HEK293 (cell line): ENCODE measurements at regions not wholly inside any gene's neighbourhood (a gene's known extent, or its start where the extent isn't known, plus 50 kb on each side); places are given as distances from the start of the nearest gene placed in this dataset.

Source experiments
- CTCF ChIA-PET: fragments of 350-600 bp; formaldehyde crosslinking; extraction: SDS; loops from one replicate; lab custom pipeline; 2021; ENCODE audit warnings: antibody characterized with exemption; lab: Yijun Ruan, JAX
- POLR2A ChIA-PET: fragments of 300-600 bp; formaldehyde crosslinking; extraction: SDS; loops from one replicate; lab custom pipeline; 2020; ENCODE audit warnings: antibody characterized with exemption, inconsistent platforms; lab: Yijun Ruan, JAX
- H3K27ac ChIP-seq: fragments of 200-500 bp; sonication (Bioruptor generic); 2 replicates; pipeline ENCODE4 v1.5.1; 2014; ENCODE audit warnings: low read depth, low read length, control low read depth, inconsistent platforms; ENCODE audit errors: extremely low read depth
- H3K36me3 ChIP-seq, 2 experiments: fragments of 200-500 bp in 1 of 2; sonication (Bioruptor generic) in 1 of 2; 1 replicate in 1 of 2; 2 replicates in 1 of 2; pipeline ENCODE4 v1.5.1; 2014 to 2017; ENCODE audit warnings: inconsistent platforms in 2 of 2, low read length in 2 of 2; ENCODE audit not compliant: control insufficient read depth in 2 of 2, insufficient read depth in 1 of 2
- H3K4me1 ChIP-seq: fragments of 200-500 bp; sonication (Bioruptor generic); 2 replicates; pipeline ENCODE4 v1.5.1; 2014; ENCODE audit warnings: mild to moderate bottlenecking, low read length, inconsistent platforms; ENCODE audit not compliant: control insufficient read depth, insufficient read depth
- H3K4me3 ChIP-seq: 2 replicates; pipeline ENCODE4 v1.5.1; 2011; ENCODE audit warnings: low read depth, mild to moderate bottlenecking, control low read depth, low read length, moderate library complexity
- H3K9me3 ChIP-seq: fragments of 200-500 bp; sonication (Bioruptor generic); 2 replicates; pipeline ENCODE4 v1.5.1; 2014; ENCODE audit warnings: low read depth, low read length, inconsistent platforms; ENCODE audit not compliant: control insufficient read depth, insufficient read depth
- ATF2 ChIP-seq: fragments of 450-650 bp; formaldehyde crosslinking; IDR thresholded peaks from 2 replicates; pipeline ENCODE4 v1.5.1; 2016; ENCODE audit warnings: missing biosample characterization, missing genetic modification characterization, low read depth
- GFI1B ChIP-seq: fragments of 450-650 bp; formaldehyde crosslinking; IDR thresholded peaks from 2 replicates; pipeline ENCODE4 v1.5.1; 2016; ENCODE audit warnings: missing biosample characterization, missing genetic modification characterization
- HOXC10 ChIP-seq: sonication (generic); formaldehyde crosslinking; IDR thresholded peaks from 2 replicates; pipeline ENCODE4 v1.8.1; 2023; ENCODE audit warnings: mild to moderate bottlenecking, missing genetic modification reagents
- IKZF3 ChIP-seq: fragments of 450-650 bp; IDR thresholded peaks from 2 replicates; pipeline ENCODE4 v1.5.0; 2018; ENCODE audit warnings: missing biosample characterization, mild to moderate bottlenecking, missing genetic modification characterization, moderate library complexity
- KLF10 ChIP-seq: fragments of 450-650 bp; IDR thresholded peaks from 2 replicates; pipeline ENCODE4 v1.5.1; 2018; ENCODE audit warnings: missing biosample characterization, mild to moderate bottlenecking, missing genetic modification characterization
- KLF16 ChIP-seq: fragments of 450-650 bp; formaldehyde crosslinking; IDR thresholded peaks from 2 replicates; pipeline ENCODE4 v1.5.1; 2017; ENCODE audit warnings: missing biosample characterization, missing genetic modification characterization
- PRDM6 ChIP-seq: fragments of 450-650 bp; formaldehyde crosslinking; IDR thresholded peaks from 2 replicates; pipeline ENCODE4 v1.5.1; 2017; ENCODE audit warnings: missing biosample characterization, missing genetic modification characterization
- SCRT2 ChIP-seq: fragments of 450-650 bp; formaldehyde crosslinking; IDR thresholded peaks from 2 replicates; pipeline ENCODE4 v1.5.1; 2016; ENCODE audit warnings: missing biosample characterization, missing genetic modification characterization
- SP2 ChIP-seq: fragments of 450-650 bp; formaldehyde crosslinking; IDR thresholded peaks from 2 replicates; pipeline ENCODE4 v1.5.1; 2016; ENCODE audit warnings: missing biosample characterization, missing genetic modification characterization
- TRIM28 ChIP-seq: IDR thresholded peaks from 2 replicates; pipeline ENCODE4 v1.6.1; 2011; ENCODE audit warnings: low read length, control low read depth, borderline replicate concordance
- ZBTB1 ChIP-seq: fragments of 450-650 bp; formaldehyde crosslinking; IDR thresholded peaks from 2 replicates; pipeline ENCODE4 v1.5.1; 2016; ENCODE audit warnings: missing biosample characterization, missing genetic modification characterization
- ZBTB17 ChIP-seq: fragments of 450-650 bp; formaldehyde crosslinking; IDR thresholded peaks from 2 replicates; pipeline ENCODE4 v1.5.1; 2016; ENCODE audit warnings: missing biosample characterization, missing genetic modification characterization
- ZFHX2 ChIP-seq: fragments of 450-650 bp; formaldehyde crosslinking; conservative IDR thresholded peaks from 2 replicates; pipeline ENCODE4 v1.5.1; 2016; ENCODE audit warnings: missing biosample characterization, missing genetic modification characterization
- ZFP37 ChIP-seq: fragments of 450-650 bp; formaldehyde crosslinking; IDR thresholded peaks from 2 replicates; pipeline ENCODE4 v1.5.1; 2016; ENCODE audit warnings: missing biosample characterization, missing genetic modification characterization
- ZNF169 ChIP-seq: fragments of 450-650 bp; formaldehyde crosslinking; IDR thresholded peaks from 2 replicates; pipeline ENCODE4 v1.5.1; 2016; ENCODE audit warnings: missing biosample characterization, missing genetic modification characterization
- ZNF2 ChIP-seq: fragments of 450-650 bp; formaldehyde crosslinking; IDR thresholded peaks from 2 replicates; pipeline ENCODE4 v1.5.1; 2016; ENCODE audit warnings: missing biosample characterization, missing genetic modification characterization
- ZNF335 ChIP-seq: fragments of 450-650 bp; formaldehyde crosslinking; conservative IDR thresholded peaks from 2 replicates; pipeline ENCODE4 v1.5.1; 2016; ENCODE audit warnings: missing biosample characterization, missing genetic modification characterization
- ZNF341 ChIP-seq: fragments of 450-650 bp; formaldehyde crosslinking; IDR thresholded peaks from 2 replicates; pipeline ENCODE4; 2016; ENCODE audit warnings: low read depth, missing biosample characterization, missing genetic modification characterization
- ZNF366 ChIP-seq: fragments of 450-650 bp; formaldehyde crosslinking; conservative IDR thresholded peaks from 2 replicates; pipeline ENCODE4 v1.5.1; 2016; ENCODE audit warnings: missing biosample characterization, missing genetic modification characterization
- ZNF37A ChIP-seq: fragments of 450-650 bp; IDR thresholded peaks from 2 replicates; pipeline ENCODE4 v1.5.1; 2018; ENCODE audit warnings: missing biosample characterization, missing genetic modification characterization
- ZNF391 ChIP-seq: fragments of 450-650 bp; formaldehyde crosslinking; IDR thresholded peaks from 2 replicates; pipeline ENCODE4 v1.5.1; 2016; ENCODE audit warnings: low read depth, missing biosample characterization, missing genetic modification characterization, borderline replicate concordance
- ZNF394 ChIP-seq: fragments of 450-650 bp; formaldehyde crosslinking; IDR thresholded peaks from 2 replicates; pipeline ENCODE4 v1.5.1; 2016; ENCODE audit warnings: missing biosample characterization, missing genetic modification characterization, mild to moderate bottlenecking, moderate library complexity, borderline replicate concordance
- ZNF596 ChIP-seq: fragments of 450-650 bp; IDR thresholded peaks from 2 replicates; pipeline ENCODE4 v1.5.0; 2018; ENCODE audit warnings: missing biosample characterization, mild to moderate bottlenecking, missing genetic modification characterization, moderate library complexity
- ZNF623 ChIP-seq: fragments of 450-650 bp; formaldehyde crosslinking; IDR thresholded peaks from 2 replicates; pipeline ENCODE4 v1.5.1; 2016; ENCODE audit warnings: missing biosample characterization, missing genetic modification characterization
- ZNF626 ChIP-seq: fragments of 450-650 bp; sonication (Bioruptor Pico); formaldehyde crosslinking; IDR thresholded peaks from 2 replicates; pipeline ENCODE4 v1.5.1; 2018; ENCODE audit warnings: missing biosample characterization, missing genetic modification characterization, inconsistent platforms
- ZNF777 ChIP-seq: fragments of 450-650 bp; formaldehyde crosslinking; IDR thresholded peaks from 2 replicates; pipeline ENCODE4 v1.5.1; 2017; ENCODE audit warnings: missing biosample characterization, missing genetic modification characterization, borderline replicate concordance
- ZNF785 ChIP-seq: fragments of 450-650 bp; formaldehyde crosslinking; IDR thresholded peaks from 2 replicates; pipeline ENCODE4 v1.5.1; 2016; ENCODE audit warnings: missing biosample characterization, missing genetic modification characterization
- ZNF837 ChIP-seq: fragments of 450-650 bp; formaldehyde crosslinking; IDR thresholded peaks from 2 replicates; pipeline ENCODE4 v1.5.1; 2016; ENCODE audit warnings: missing biosample characterization, missing genetic modification characterization
- ZNF843 ChIP-seq: fragments of 450-650 bp; formaldehyde crosslinking; IDR thresholded peaks from 2 replicates; pipeline ENCODE4 v1.5.1; 2016; ENCODE audit warnings: missing biosample characterization, missing genetic modification characterization
- ZSCAN16 ChIP-seq: fragments of 450-650 bp; formaldehyde crosslinking; IDR thresholded peaks from 2 replicates; pipeline ENCODE4 v1.5.1; 2016; ENCODE audit warnings: missing biosample characterization, missing genetic modification characterization
- TF ChIP-seq, protein P1 (sequence below): fragments of 450-650 bp; IDR thresholded peaks from 2 replicates; pipeline ENCODE4 v1.5.1; 2018; ENCODE audit warnings: missing biosample characterization, missing genetic modification characterization
- TF ChIP-seq, protein P2 (sequence below): fragments of 450-650 bp; formaldehyde crosslinking; IDR thresholded peaks from 2 replicates; pipeline ENCODE4 v1.5.1; 2016; ENCODE audit warnings: missing biosample characterization, missing genetic modification characterization
- TF ChIP-seq, protein P3 (sequence below): fragments of 450-650 bp; formaldehyde crosslinking; IDR thresholded peaks from 2 replicates; pipeline ENCODE4 v1.5.1; 2016; ENCODE audit warnings: missing biosample characterization, missing genetic modification characterization

DNA sequence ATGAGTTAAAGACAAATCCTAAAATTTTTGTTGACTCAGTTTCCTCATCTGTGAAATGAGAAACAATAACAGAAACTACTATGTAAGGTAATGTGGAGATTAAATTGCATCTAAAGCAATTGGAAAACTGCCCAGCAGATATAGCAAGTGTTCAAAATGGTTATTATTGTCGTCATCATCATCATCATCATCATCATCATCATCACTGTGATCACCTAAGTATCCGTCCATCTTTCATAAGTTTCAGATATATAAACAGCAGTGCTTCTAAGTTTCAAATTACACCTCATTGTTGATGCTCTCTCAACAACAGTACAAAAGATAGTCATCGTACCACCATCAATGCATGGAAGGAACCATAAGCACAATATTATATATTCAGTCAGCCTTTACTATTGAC, 379.9 kb downstream of the PDGFC start:
- Histone ChIP-seq H3K4me1 (peaks cover 7% of the 10 kb centered on the region), H3K36me3 (no peaks in the 10 kb centered on the region), H3K27ac (no peak overlapping the region), H3K9me3 (no peaks in the 10 kb centered on the region), H3K4me3 (no peak overlapping the region)
- ChIA-PET POLR2A (no interaction called here), CTCF (no interaction called here)
- TF ChIP-seq ZNF394 (tag by site-specific recombination) = no peak
- TF ChIP-seq ZNF391 = no peak
- no peak for TF ChIP-seq ZSCAN16 (tag by site-specific recombination)
- TF ChIP-seq, protein P1, sequence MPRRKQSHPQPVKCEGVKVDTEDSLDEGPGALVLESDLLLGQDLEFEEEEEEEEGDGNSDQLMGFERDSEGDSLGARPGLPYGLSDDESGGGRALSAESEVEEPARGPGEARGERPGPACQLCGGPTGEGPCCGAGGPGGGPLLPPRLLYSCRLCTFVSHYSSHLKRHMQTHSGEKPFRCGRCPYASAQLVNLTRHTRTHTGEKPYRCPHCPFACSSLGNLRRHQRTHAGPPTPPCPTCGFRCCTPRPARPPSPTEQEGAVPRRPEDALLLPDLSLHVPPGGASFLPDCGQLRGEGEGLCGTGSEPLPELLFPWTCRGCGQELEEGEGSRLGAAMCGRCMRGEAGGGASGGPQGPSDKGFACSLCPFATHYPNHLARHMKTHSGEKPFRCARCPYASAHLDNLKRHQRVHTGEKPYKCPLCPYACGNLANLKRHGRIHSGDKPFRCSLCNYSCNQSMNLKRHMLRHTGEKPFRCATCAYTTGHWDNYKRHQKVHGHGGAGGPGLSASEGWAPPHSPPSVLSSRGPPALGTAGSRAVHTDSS (tag by site-specific recombination) = peak; percentile 63

- Histone ChIP-seq H3K4me1 (peaks cover 8% of the 10 kb centered on the region), H3K36me3 (no peaks in the 10 kb centered on the region), H3K9me3 (no peaks in the 10 kb centered on the region), H3K27ac (peak overlapping the region; percentile 25; the same call in 1 of the 2 replicates), H3K4me3 (no peak overlapping the region)
- POLR2A ChIA-PET = no interaction called here
- CTCF ChIA-PET = no interaction called here
- TF ChIP-seq SCRT2 (tag by site-specific recombination) (peak; percentile 68), ZNF341 (peak; percentile 14; the same call in 1 of the 2 replicates), HOXC10 (CRISPR knock-in tag) (no peak), ZNF777 (tag by site-specific recombination) (no peak), ZNF335 (tag by site-specific recombination) (peak; percentile 35; the same call in 1 of the 2 replicates), ZNF366 (no peak), KLF16 (no peak), ZBTB17 (peak; percentile 65), TRIM28 (peak; percentile 42; the same call in 1 of the 2 replicates), IKZF3 (tag by site-specific recombination) (no peak), ZNF596 (tag by site-specific recombination) (no peak), ZFP37 (no peak), KLF10 (tag by site-specific recombination) (no peak), GFI1B (tag by site-specific recombination) (no peak), SP2 (tag by site-specific recombination) (no peak), ZBTB1 (tag by site-specific recombination) (no peak), ATF2 (no peak), ZFHX2 (tag by site-specific recombination) (no peak), ZNF169 (no peak), PRDM6 (tag by site-specific recombination) (peak; percentile 70), ZNF837 (tag by site-specific recombination) (no peak), ZNF785 (no peak), ZNF37A (tag by site-specific recombination) (no peak), ZNF2 (tag by site-specific recombination) (no peak), ZNF626 (tag by site-specific recombination) (no peak), ZNF623 (tag by site-specific recombination) (no peak), ZNF843 (peak; percentile 55)
- TF ChIP-seq, protein P2, sequence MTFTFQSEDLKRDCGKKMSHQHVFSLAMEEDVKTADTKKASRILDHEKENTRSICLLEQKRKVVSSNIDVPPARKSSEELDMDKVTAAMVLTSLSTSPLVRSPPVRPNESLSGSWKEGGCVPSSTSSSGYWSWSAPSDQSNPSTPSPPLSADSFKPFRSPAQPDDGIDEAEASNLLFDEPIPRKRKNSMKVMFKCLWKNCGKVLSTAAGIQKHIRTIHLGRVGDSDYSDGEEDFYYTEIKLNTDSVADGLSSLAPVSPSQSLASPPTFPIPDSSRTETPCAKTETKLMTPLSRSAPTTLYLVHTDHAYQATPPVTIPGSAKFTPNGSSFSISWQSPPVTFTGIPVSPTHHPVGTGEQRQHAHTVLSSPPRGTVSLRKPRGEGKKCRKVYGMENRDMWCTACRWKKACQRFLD (tag by site-specific recombination) = no peak
- TF ChIP-seq, protein P3, sequence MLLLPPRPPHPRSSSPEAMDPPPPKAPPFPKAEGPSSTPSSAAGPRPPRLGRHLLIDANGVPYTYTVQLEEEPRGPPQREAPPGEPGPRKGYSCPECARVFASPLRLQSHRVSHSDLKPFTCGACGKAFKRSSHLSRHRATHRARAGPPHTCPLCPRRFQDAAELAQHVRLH (tag by site-specific recombination) = 0 out of 2 replicates have a peak, but pooled peaks have one; percentile 29
Observed at GRCh38 chr4:156584100-156584499, 387.5 kb downstream of the PDGFC start.
